22Rv1 (cell line): ENCODE measurements at regions not wholly inside any gene's neighbourhood (a gene's known extent, or its start where the extent isn't known, plus 50 kb on each side); places are given as distances from the start of the nearest gene placed in this dataset.

ENCODE experiments used
- ZFX ChIP-seq: fragments of 450-650 bp; IDR thresholded peaks from 2 replicates; pipeline ENCODE4 v1.6.1; 2017; ENCODE audit warnings: antibody characterized with exemption, borderline replicate concordance
- TF ChIP-seq, protein P1 (sequence below): fragments of 450-650 bp; IDR thresholded peaks from 2 replicates; pipeline ENCODE4 v1.5.1; 2017; ENCODE audit warnings: mild to moderate bottlenecking

DNA sequence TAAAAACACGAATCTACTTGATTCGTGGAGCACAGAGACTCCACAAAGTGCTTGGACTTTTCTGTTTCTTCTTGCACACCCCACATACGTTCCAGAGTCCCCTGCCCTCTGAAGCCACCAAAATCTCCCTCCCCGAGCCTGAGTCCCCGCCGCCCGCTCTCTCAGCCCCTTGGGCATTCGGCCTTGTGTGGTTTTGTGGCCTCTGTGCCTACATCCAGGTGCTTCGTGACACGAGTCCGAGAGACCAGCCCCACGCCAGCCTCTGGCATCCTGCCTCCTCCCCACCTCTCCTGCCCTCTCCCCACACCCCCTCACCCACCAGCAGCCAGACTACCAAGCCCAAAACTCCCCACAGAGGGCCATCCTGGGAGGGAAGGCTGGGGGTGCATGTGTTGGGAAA lies 87.8 kb upstream of the PPP1R26 start:
- TF ChIP-seq, protein P1, sequence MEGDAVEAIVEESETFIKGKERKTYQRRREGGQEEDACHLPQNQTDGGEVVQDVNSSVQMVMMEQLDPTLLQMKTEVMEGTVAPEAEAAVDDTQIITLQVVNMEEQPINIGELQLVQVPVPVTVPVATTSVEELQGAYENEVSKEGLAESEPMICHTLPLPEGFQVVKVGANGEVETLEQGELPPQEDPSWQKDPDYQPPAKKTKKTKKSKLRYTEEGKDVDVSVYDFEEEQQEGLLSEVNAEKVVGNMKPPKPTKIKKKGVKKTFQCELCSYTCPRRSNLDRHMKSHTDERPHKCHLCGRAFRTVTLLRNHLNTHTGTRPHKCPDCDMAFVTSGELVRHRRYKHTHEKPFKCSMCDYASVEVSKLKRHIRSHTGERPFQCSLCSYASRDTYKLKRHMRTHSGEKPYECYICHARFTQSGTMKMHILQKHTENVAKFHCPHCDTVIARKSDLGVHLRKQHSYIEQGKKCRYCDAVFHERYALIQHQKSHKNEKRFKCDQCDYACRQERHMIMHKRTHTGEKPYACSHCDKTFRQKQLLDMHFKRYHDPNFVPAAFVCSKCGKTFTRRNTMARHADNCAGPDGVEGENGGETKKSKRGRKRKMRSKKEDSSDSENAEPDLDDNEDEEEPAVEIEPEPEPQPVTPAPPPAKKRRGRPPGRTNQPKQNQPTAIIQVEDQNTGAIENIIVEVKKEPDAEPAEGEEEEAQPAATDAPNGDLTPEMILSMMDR = no peak
- TF ChIP-seq ZFX = no peak
